HEK293 (cell line): ENCODE measurements at regions not wholly inside any gene's neighbourhood (a gene's known extent, or its start where the extent isn't known, plus 50 kb on each side); places are given as distances from the start of the nearest gene placed in this dataset.

Experiments used
- CTCF ChIA-PET: fragments of 350-600 bp; formaldehyde crosslinking; extraction: SDS; loops from one replicate; lab custom pipeline; 2021; ENCODE audit warnings: antibody characterized with exemption; lab: Yijun Ruan, JAX
- POLR2A ChIA-PET: fragments of 300-600 bp; formaldehyde crosslinking; extraction: SDS; loops from one replicate; lab custom pipeline; 2020; ENCODE audit warnings: antibody characterized with exemption, inconsistent platforms; lab: Yijun Ruan, JAX
- H3K27ac ChIP-seq: fragments of 200-500 bp; sonication (Bioruptor generic); 2 replicates; pipeline ENCODE4 v1.5.1; 2014; ENCODE audit warnings: low read depth, low read length, control low read depth, inconsistent platforms; ENCODE audit errors: extremely low read depth
- H3K36me3 ChIP-seq, 2 experiments: fragments of 200-500 bp in 1 of 2; sonication (Bioruptor generic) in 1 of 2; 1 replicate in 1 of 2; 2 replicates in 1 of 2; pipeline ENCODE4 v1.5.1; 2014 to 2017; ENCODE audit warnings: inconsistent platforms in 2 of 2, low read length in 2 of 2; ENCODE audit not compliant: control insufficient read depth in 2 of 2, insufficient read depth in 1 of 2
- H3K4me1 ChIP-seq: fragments of 200-500 bp; sonication (Bioruptor generic); 2 replicates; pipeline ENCODE4 v1.5.1; 2014; ENCODE audit warnings: mild to moderate bottlenecking, low read length, inconsistent platforms; ENCODE audit not compliant: control insufficient read depth, insufficient read depth
- H3K4me3 ChIP-seq: 2 replicates; pipeline ENCODE4 v1.5.1; 2011; ENCODE audit warnings: low read depth, mild to moderate bottlenecking, control low read depth, low read length, moderate library complexity
- H3K9me3 ChIP-seq: fragments of 200-500 bp; sonication (Bioruptor generic); 2 replicates; pipeline ENCODE4 v1.5.1; 2014; ENCODE audit warnings: low read depth, low read length, inconsistent platforms; ENCODE audit not compliant: control insufficient read depth, insufficient read depth
- AEBP2 ChIP-seq: fragments of 450-650 bp; formaldehyde crosslinking; IDR thresholded peaks from 2 replicates; pipeline ENCODE4 v1.5.1; 2016; ENCODE audit warnings: missing biosample characterization, missing genetic modification characterization, borderline replicate concordance
- BCL11A ChIP-seq: fragments of 450-650 bp; formaldehyde crosslinking; IDR thresholded peaks from 2 replicates; pipeline ENCODE4 v1.5.1; 2016; ENCODE audit warnings: low read depth, missing biosample characterization, missing genetic modification characterization
- CTCF ChIP-seq: fragments of 450-650 bp; formaldehyde crosslinking; IDR thresholded peaks from 2 replicates; pipeline ENCODE4 v1.5.1; 2016; ENCODE audit warnings: missing biosample characterization, missing genetic modification characterization
- HOXA7 ChIP-seq: sonication (generic); formaldehyde crosslinking; IDR thresholded peaks from 2 replicates; pipeline ENCODE4 v1.8.1; 2022; ENCODE audit warnings: missing genetic modification reagents, borderline replicate concordance
- IKZF3 ChIP-seq: fragments of 450-650 bp; IDR thresholded peaks from 2 replicates; pipeline ENCODE4 v1.5.0; 2018; ENCODE audit warnings: missing biosample characterization, mild to moderate bottlenecking, missing genetic modification characterization, moderate library complexity
- KLF7 ChIP-seq: fragments of 450-650 bp; formaldehyde crosslinking; IDR thresholded peaks from 2 replicates; pipeline ENCODE4 v1.5.1; 2016; ENCODE audit warnings: missing biosample characterization, missing genetic modification characterization, borderline replicate concordance
- OSR2 ChIP-seq: fragments of 450-650 bp; formaldehyde crosslinking; IDR thresholded peaks from 2 replicates; pipeline ENCODE4 v1.5.1; 2016; ENCODE audit warnings: missing biosample characterization, missing genetic modification characterization
- PRDM6 ChIP-seq: fragments of 450-650 bp; formaldehyde crosslinking; IDR thresholded peaks from 2 replicates; pipeline ENCODE4 v1.5.1; 2017; ENCODE audit warnings: missing biosample characterization, missing genetic modification characterization
- REST ChIP-seq: fragments of 450-650 bp; formaldehyde crosslinking; IDR thresholded peaks from 2 replicates; pipeline ENCODE4 v1.5.1; 2016; ENCODE audit warnings: missing biosample characterization, missing genetic modification characterization
- YY2 ChIP-seq: fragments of 450-650 bp; formaldehyde crosslinking; IDR thresholded peaks from 2 replicates; pipeline ENCODE4 v1.5.1; 2016; ENCODE audit warnings: missing biosample characterization, missing genetic modification characterization
- ZBTB8A ChIP-seq: fragments of 450-650 bp; formaldehyde crosslinking; IDR thresholded peaks from 2 replicates; pipeline ENCODE4 v1.5.1; 2016; ENCODE audit warnings: missing biosample characterization, missing genetic modification characterization
- ZFP37 ChIP-seq: fragments of 450-650 bp; formaldehyde crosslinking; IDR thresholded peaks from 2 replicates; pipeline ENCODE4 v1.5.1; 2016; ENCODE audit warnings: missing biosample characterization, missing genetic modification characterization
- ZNF394 ChIP-seq: fragments of 450-650 bp; formaldehyde crosslinking; IDR thresholded peaks from 2 replicates; pipeline ENCODE4 v1.5.1; 2016; ENCODE audit warnings: missing biosample characterization, missing genetic modification characterization, mild to moderate bottlenecking, moderate library complexity, borderline replicate concordance
- ZNF530 ChIP-seq: fragments of 450-650 bp; formaldehyde crosslinking; IDR thresholded peaks from 2 replicates; pipeline ENCODE4 v1.5.1; 2016; ENCODE audit warnings: low read depth, missing biosample characterization, missing genetic modification characterization
- ZNF664 ChIP-seq: fragments of 450-650 bp; formaldehyde crosslinking; IDR thresholded peaks from 2 replicates; pipeline ENCODE4 v1.5.1; 2016; ENCODE audit warnings: missing biosample characterization, missing genetic modification characterization
- ZNF692 ChIP-seq: fragments of 450-650 bp; formaldehyde crosslinking; IDR thresholded peaks from 2 replicates; pipeline ENCODE4 v1.5.1; 2016; ENCODE audit warnings: missing biosample characterization, missing genetic modification characterization
- ZNF704 ChIP-seq: fragments of 450-650 bp; formaldehyde crosslinking; IDR thresholded peaks from 2 replicates; pipeline ENCODE4 v1.5.1; 2016; ENCODE audit warnings: missing biosample characterization, missing genetic modification characterization
- ZNF837 ChIP-seq: fragments of 450-650 bp; formaldehyde crosslinking; IDR thresholded peaks from 2 replicates; pipeline ENCODE4 v1.5.1; 2016; ENCODE audit warnings: missing biosample characterization, missing genetic modification characterization
- ZSCAN18 ChIP-seq: fragments of 450-650 bp; formaldehyde crosslinking; IDR thresholded peaks from 2 replicates; pipeline ENCODE4 v1.5.1; 2016; ENCODE audit warnings: missing biosample characterization, missing genetic modification characterization
- ZSCAN30 ChIP-seq: fragments of 450-650 bp; IDR thresholded peaks from 2 replicates; pipeline ENCODE4 v1.5.1; 2018; ENCODE audit warnings: missing biosample characterization, mild to moderate bottlenecking, missing genetic modification characterization, moderate library complexity

GRCh38 chr9:99352826-99353225 is 130.7 kb downstream of the SEC61B start (continued):
- TF ChIP-seq CTCF (tag by site-specific recombination) (no peak), ZNF704 (tag by site-specific recombination) (no peak), PRDM6 (tag by site-specific recombination) (no peak)
- TF ChIP-seq, all 188 proteins: peak for 0

- CTCF ChIA-PET, result no interaction called here
These were observed 131.3 kb downstream of the SEC61B start for GRCh38 chr9:99353408-99353807.

GRCh38 chr9:99354104-99354503 is 132.0 kb downstream of the SEC61B start:
- no peaks in the 10 kb centered on the region for H3K4me1 ChIP-seq
- H3K9me3 ChIP-seq, result no peaks in the 10 kb centered on the region
- no peaks in the 10 kb centered on the region for H3K36me3 ChIP-seq
- no peak overlapping the region for H3K4me3 ChIP-seq
- ChIA-PET CTCF (no interaction called here), POLR2A (no interaction called here)
- no peak overlapping the region for H3K27ac ChIP-seq
- TF ChIP-seq AEBP2 (no peak), KLF7 (tag by site-specific recombination) (no peak), ZNF394 (tag by site-specific recombination) (no peak), OSR2 (tag by site-specific recombination) (no peak), REST (tag by site-specific recombination) (no peak), ZSCAN30 (tag by site-specific recombination) (no peak), IKZF3 (tag by site-specific recombination) (no peak), YY2 (tag by site-specific recombination) (no peak), ZNF530 (no peak), HOXA7 (CRISPR knock-in tag) (no peak), BCL11A (no peak), ZNF664 (tag by site-specific recombination) (no peak), ZSCAN18 (tag by site-specific recombination) (no peak), ZNF837 (no peak), ZFP37 (no peak)

More at GRCh38 chr9:99353408-99353807, 131.3 kb downstream of the SEC61B start:
- Histone ChIP-seq H3K36me3 (no peaks in the 10 kb centered on the region), H3K27ac (no peak overlapping the region), H3K9me3 (no peaks in the 10 kb centered on the region), H3K4me1 (no peaks in the 10 kb centered on the region), H3K4me3 (no peak overlapping the region)
- POLR2A ChIA-PET, result no interaction called here
- TF ChIP-seq ZBTB8A (tag by site-specific recombination), result no peak
- no peak for TF ChIP-seq ZNF692 (tag by site-specific recombination)
